ENCODE measurements at regions not wholly inside any gene's neighbourhood (a gene's known extent, or its start where the extent isn't known, plus 50 kb on each side); places are given as distances from the start of the nearest gene placed in this dataset.

DNA sequence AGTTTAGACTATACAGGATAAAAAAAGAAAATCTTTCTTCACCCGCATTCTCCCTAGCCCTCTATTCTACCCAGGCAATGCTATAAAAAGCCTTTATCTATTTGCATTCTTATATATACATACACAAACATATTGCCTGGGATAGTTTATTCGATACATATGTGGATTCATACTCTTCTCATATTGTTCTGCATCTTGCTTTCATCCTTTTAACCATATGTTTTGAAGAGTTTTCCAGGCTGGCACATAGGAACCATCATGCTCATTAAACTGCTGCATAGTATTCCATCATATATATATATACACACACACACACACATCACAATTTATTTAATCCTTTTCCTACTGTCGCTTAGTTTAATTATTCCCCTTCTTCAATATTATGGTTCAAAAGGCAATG, 461.2 kb downstream of the NTRK2 start:
- TF ChIP-seq, protein P1, sequence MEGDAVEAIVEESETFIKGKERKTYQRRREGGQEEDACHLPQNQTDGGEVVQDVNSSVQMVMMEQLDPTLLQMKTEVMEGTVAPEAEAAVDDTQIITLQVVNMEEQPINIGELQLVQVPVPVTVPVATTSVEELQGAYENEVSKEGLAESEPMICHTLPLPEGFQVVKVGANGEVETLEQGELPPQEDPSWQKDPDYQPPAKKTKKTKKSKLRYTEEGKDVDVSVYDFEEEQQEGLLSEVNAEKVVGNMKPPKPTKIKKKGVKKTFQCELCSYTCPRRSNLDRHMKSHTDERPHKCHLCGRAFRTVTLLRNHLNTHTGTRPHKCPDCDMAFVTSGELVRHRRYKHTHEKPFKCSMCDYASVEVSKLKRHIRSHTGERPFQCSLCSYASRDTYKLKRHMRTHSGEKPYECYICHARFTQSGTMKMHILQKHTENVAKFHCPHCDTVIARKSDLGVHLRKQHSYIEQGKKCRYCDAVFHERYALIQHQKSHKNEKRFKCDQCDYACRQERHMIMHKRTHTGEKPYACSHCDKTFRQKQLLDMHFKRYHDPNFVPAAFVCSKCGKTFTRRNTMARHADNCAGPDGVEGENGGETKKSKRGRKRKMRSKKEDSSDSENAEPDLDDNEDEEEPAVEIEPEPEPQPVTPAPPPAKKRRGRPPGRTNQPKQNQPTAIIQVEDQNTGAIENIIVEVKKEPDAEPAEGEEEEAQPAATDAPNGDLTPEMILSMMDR (conservative IDR thresholded peaks at IDR 0.05; ENCODE audit: low read depth, low read length): no peak
- no peak for DNase-seq (ENCODE audit: low read depth)
- H3K4me3 ChIP-seq (ENCODE audit: low read depth, low read length): no peak overlapping the region

DNA sequence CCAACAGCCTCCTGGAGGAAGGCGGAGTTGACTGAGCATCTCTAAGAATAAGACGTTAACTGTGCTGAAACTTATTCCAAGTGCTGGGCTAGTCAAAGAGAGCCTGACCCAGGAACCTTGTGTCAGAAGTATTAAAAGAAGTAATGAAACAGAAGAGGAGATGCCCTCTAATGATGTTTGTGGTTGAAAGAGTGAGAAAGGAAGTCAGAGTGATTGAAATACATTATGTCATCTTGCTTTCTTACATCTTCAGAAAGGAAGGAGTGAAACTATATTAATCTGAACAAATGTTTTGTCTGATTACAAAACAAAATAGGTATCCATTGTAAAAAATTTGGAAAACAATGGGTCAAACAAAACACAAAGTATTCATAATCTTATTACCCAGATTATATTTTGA, 460.7 kb downstream of the NTRK2 start:
- H3K4me3 ChIP-seq (ENCODE audit: low read depth, low read length): no peak overlapping the region
- TF ChIP-seq, protein P1 (conservative IDR thresholded peaks at IDR 0.05; ENCODE audit: low read depth, low read length): no peak
- DNase-seq (ENCODE audit: low read depth): no peak

DNA sequence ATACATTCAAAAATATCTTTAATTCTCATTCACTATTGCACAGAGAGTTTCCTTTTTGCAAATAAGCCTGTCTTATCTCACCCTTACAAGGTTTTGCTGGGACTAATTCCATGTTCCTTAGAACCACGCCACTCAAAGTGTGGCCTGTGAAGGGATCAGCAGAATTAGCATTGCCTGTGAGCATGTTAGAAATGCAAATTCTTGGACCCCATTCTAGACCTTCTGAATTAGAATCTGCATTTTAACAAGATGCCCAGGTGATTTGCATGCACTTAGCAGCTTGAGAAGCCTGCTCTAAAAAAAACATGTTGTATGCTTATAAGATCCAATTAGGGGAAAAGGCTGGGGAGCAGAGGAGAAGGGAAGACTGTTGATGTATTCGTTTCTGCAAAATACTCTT, 460.0 kb downstream of the NTRK2 start:
- DNase-seq (ENCODE audit: low read depth): no peak
- TF ChIP-seq, protein P1 (conservative IDR thresholded peaks at IDR 0.05; ENCODE audit: low read depth, low read length): no peak
- H3K4me3 ChIP-seq (ENCODE audit: low read depth, low read length): no peak overlapping the region

DNA sequence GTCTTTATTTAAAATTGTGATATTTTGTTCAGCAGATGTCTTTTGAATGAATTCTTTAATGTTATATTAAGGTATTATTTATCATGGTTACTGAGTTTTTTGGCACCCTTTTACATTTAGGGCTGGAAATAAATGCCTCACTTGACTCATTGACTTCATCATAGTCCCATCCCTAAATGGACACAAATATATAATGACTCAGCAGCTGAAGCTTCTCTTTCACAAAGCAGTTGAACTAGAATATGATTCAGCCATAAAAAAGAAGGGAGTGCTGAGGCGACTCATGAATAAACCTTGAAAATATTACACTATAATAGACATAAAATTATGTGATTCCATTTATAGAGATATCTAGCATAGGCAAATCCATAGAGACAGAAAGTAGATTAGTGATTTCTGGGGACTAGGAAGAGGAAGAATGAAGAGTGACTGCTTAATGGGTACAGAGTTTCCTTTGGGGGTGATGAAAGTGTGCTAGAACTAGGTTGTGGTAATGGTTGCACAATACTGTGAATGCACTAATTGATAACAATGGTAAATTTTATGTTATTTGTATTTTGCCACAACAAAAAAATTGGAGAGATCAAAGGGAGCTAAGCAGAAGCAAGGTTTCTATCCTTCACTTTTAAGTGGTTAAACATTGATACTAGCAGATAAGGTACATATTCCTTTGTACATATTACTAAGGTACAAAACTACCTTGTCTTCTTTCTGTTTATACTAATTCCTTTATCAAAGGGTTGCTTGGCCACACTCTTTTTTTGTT, 449.6 kb downstream of the NTRK2 start:
- no peak for DNase-seq (ENCODE audit: low read depth)
- no peak overlapping the region for H3K4me3 ChIP-seq (ENCODE audit: low read depth, low read length)
- TF ChIP-seq, protein P1 (conservative IDR thresholded peaks at IDR 0.05; ENCODE audit: low read depth, low read length): no peak

DNA sequence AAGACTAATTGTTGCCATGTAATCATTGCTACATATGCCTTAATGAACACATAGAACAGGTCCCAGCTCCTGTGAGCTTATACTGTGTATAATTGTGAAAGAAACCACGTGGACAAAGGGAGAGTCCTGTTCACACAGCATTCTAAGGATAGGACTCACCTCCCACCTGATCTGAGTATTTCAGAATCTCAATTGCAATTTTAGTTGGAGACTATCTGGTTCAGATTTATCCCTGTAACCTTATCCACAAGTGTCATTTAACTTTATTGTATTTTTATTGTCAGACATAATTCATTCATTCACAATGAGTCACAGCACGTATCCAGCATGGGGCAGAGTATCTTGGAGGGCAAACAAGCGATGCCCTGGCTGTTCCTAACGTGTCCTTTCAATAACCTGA, 448.3 kb downstream of the NTRK2 start:
- TF ChIP-seq, protein P1 (conservative IDR thresholded peaks at IDR 0.05; ENCODE audit: low read depth, low read length): no peak
- no peak for DNase-seq (ENCODE audit: low read depth)
- H3K4me3 ChIP-seq (ENCODE audit: low read depth, low read length): no peak overlapping the region

DNA sequence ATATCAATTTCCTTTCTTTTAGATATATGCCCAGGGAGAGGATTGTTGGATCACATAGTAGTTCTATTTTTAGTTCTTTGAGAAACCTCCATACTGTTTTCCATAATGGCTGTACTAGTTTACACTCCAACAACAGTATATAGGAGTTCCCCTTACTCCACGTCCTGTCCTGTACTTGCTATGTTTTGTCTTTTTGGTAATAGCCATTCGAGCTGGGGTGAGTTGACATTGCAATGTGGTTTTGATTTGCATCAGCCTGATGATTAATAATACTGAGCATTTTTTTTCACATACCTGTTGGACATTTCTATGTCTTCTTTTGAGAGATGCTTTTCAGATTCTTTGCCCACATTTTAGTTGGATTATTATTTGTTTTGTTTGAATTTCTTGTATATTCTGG, 445.9 kb downstream of the NTRK2 start:
- DNase-seq (ENCODE audit: low read depth): no peak
- TF ChIP-seq, protein P1 (conservative IDR thresholded peaks at IDR 0.05; ENCODE audit: low read depth, low read length): no peak
- no peak overlapping the region for H3K4me3 ChIP-seq (ENCODE audit: low read depth, low read length)

DNA sequence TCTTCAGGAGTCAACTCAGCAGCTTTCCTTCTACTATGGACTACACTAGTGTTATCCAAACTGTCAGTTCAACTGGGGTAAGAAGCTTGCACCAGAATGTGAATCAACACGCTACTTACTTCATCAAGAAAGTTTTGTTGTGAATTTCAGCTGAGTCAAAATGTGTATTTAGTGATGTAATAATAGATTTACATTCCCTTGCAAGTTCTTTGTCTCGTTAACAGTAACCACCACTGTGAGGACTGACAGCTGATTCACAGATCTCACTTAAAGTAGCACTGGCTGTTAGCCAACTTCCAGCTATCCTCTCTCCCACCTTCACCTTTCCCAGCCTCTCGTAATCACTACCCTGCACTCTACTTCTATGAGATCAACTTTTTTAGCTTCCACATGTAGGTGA, 445.3 kb downstream of the NTRK2 start:
- no peak for DNase-seq (ENCODE audit: low read depth)

More for the DNA sequence above, 445.3 kb downstream of the NTRK2 start:
- TF ChIP-seq, protein P1 (conservative IDR thresholded peaks at IDR 0.05; ENCODE audit: low read depth, low read length): no peak
- H3K4me3 ChIP-seq (ENCODE audit: low read depth, low read length): no peak overlapping the region

All from epithelial cell of proximal tubule (primary cell).